ENCODE measurements at regions not wholly inside any gene's neighbourhood (a gene's known extent, or its start where the extent isn't known, plus 50 kb on each side); places are given as distances from the start of the nearest gene placed in this dataset.

DNA sequence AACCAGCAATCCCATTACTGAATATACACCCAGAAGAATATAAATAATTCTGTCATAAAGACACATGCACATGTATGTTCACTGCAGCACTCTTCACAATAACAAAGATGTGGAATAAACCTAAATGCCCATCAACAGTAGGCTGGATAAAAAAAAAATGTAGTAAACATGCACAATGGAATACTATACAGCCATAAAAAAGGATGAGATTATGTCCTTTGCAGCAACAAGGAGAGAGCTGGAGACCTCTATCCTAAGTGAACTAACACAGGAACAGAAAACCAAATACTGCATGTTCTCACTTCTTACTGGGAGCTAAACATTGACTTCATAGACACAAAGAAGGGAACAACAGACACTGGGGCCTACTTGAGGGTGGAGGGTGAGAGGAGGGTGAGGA lies 2067.7 kb downstream of the ARAP2 start:
- no peaks in the 10 kb centered on the region for H3K27me3 ChIP-seq (ENCODE audit: control insufficient read depth, insufficient read depth, low read length)
- peaks cover 19% of the 10 kb centered on the region for H3K4me1 ChIP-seq (ENCODE audit: control insufficient read depth, insufficient read depth, low read length)
- no peak overlapping the region for H3K9ac ChIP-seq (ENCODE audit: low read depth, low read length)
- H3K4me3 ChIP-seq (ENCODE audit: low read length) = no peak overlapping the region
- no peak overlapping the region for H3K4me2 ChIP-seq (ENCODE audit: low read length)
- H3K9me3 ChIP-seq (replicated peaks; ENCODE audit: low read length) = no peaks in the 10 kb centered on the region
- H3K36me3 ChIP-seq (ENCODE audit: insufficient read depth, low read length) = no peaks in the 10 kb centered on the region

DNA sequence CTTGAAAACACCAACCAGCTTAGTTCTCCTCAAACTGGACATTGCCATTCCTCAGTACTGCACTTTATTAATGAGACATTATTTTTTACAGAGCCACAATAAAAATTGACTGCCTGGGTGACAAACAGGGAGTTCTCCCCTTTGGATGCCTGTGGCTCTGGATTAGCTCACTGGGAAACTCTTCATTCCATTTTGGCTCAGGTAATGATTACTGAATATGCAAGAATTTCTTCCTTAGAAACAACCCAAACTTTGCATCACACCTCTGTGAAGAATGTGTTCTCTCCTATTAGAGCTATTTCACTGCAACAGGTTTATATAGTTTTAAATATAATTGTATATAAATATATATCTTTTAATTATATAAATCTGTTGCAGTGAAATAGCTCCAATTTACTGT lies 2065.8 kb downstream of the ARAP2 start:
- Histone ChIP-seq H3K27me3 (ENCODE audit: control insufficient read depth, insufficient read depth, low read length) (no peaks in the 10 kb centered on the region), H3K36me3 (ENCODE audit: insufficient read depth, low read length) (no peaks in the 10 kb centered on the region), H3K4me1 (ENCODE audit: control insufficient read depth, insufficient read depth, low read length) (peaks cover 26% of the 10 kb centered on the region), H3K4me2 (ENCODE audit: low read length) (no peak overlapping the region), H3K4me3 (ENCODE audit: low read length) (no peak overlapping the region), H3K9me3 (replicated peaks; ENCODE audit: low read length) (no peaks in the 10 kb centered on the region), H3K9ac (ENCODE audit: low read depth, low read length) (no peak overlapping the region)

DNA sequence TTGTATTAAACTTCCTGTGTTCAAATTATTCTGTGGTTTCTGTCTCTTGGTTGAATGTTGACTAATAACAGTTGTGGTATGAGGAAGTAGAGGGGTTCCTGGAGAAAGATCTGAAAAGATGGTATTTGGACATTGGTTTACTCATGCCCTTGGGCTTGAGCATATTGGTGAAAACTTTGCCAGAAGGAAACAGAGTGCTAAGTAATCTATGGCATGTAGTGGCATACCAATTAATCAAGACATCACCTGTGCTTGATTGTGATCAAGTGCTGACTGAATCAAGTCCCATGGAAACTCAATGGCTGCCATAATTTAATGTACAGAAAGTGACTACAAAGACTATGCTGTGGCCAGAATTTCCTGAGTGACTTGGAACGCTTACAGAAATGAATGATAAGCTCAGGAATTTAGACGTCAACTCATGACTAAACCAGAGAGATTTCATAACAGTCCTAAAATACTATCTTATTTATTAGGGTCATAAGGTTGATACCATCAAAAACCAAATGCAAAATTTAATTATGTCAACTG lies 2062.9 kb downstream of the ARAP2 start:
- Histone ChIP-seq H3K27me3 (ENCODE audit: control insufficient read depth, insufficient read depth, low read length) (no peaks in the 10 kb centered on the region), H3K36me3 (ENCODE audit: insufficient read depth, low read length) (no peaks in the 10 kb centered on the region), H3K4me1 (ENCODE audit: control insufficient read depth, insufficient read depth, low read length) (peaks cover 26% of the 10 kb centered on the region), H3K9ac (ENCODE audit: low read depth, low read length) (peak overlapping the region; percentile 64), H3K4me2 (ENCODE audit: low read length) (peak overlapping the region; percentile 60), H3K4me3 (ENCODE audit: low read length) (no peak overlapping the region), H3K9me3 (replicated peaks; ENCODE audit: low read length) (no peaks in the 10 kb centered on the region)

DNA sequence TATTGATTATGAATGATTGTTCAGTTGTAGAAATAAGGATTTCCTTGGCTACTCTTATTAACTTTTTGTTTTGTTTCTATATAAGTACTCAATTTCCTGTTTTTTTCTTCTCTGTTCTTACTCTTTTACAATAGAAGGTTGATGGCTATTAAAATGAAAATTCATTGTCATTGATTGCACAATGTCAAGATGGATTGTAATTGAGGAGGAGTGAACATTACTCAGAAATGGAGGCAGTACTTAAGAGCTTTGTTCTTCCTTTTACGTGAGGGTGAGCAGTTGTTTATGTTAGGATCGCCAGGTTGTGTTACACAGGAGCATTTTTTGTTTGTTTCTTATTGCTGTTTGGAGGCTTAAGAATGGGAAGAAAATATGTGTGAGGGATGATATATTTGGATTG lies 2062.4 kb downstream of the ARAP2 start:
- Histone ChIP-seq H3K9ac (ENCODE audit: low read depth, low read length) (peak overlapping the region; percentile 64), H3K9me3 (replicated peaks; ENCODE audit: low read length) (no peaks in the 10 kb centered on the region), H3K4me2 (ENCODE audit: low read length) (peak overlapping the region; percentile 60), H3K36me3 (ENCODE audit: insufficient read depth, low read length) (no peaks in the 10 kb centered on the region), H3K27me3 (ENCODE audit: control insufficient read depth, insufficient read depth, low read length) (no peaks in the 10 kb centered on the region), H3K4me1 (ENCODE audit: control insufficient read depth, insufficient read depth, low read length) (peaks cover 26% of the 10 kb centered on the region), H3K4me3 (ENCODE audit: low read length) (no peak overlapping the region)

DNA sequence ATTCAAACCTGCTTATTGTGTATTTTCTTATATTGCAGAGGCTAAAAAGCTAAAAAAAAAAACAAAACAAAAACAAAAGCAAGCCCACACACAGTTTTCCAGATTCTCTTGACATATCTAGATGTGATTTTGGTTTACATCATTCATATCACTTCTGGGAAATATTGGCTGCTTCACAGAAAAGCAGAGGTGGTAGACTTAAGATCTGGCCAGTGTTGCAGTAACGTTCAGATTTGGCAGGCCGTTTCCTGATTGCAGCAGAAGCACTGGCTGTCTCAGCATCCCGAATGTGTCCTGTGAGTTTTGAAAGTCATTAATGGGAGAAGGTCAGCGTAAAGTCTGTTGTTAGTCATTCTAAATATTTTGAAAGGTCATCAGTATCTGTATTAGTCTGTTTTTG lies 2062.0 kb downstream of the ARAP2 start:
- Histone ChIP-seq H3K9me3 (replicated peaks; ENCODE audit: low read length) (no peaks in the 10 kb centered on the region), H3K4me2 (ENCODE audit: low read length) (peak overlapping the region; percentile 60), H3K36me3 (ENCODE audit: insufficient read depth, low read length) (no peaks in the 10 kb centered on the region), H3K9ac (ENCODE audit: low read depth, low read length) (peak overlapping the region; percentile 64), H3K27me3 (ENCODE audit: control insufficient read depth, insufficient read depth, low read length) (no peaks in the 10 kb centered on the region), H3K4me3 (ENCODE audit: low read length) (no peak overlapping the region), H3K4me1 (ENCODE audit: control insufficient read depth, insufficient read depth, low read length) (peaks cover 26% of the 10 kb centered on the region)

GRCh38 chr4:34183926-34184325 lies 2060.4 kb downstream of the ARAP2 start:
- H3K27me3 ChIP-seq (ENCODE audit: control insufficient read depth, insufficient read depth, low read length) = no peaks in the 10 kb centered on the region
- H3K4me1 ChIP-seq (ENCODE audit: control insufficient read depth, insufficient read depth, low read length) = peaks cover 26% of the 10 kb centered on the region
- H3K36me3 ChIP-seq (ENCODE audit: insufficient read depth, low read length) = no peaks in the 10 kb centered on the region
- H3K9ac ChIP-seq (ENCODE audit: low read depth, low read length) = no peak overlapping the region
- H3K4me2 ChIP-seq (ENCODE audit: low read length) = no peak overlapping the region
- no peaks in the 10 kb centered on the region for H3K9me3 ChIP-seq (replicated peaks; ENCODE audit: low read length)
- no peak overlapping the region for H3K4me3 ChIP-seq (ENCODE audit: low read length)

DNA sequence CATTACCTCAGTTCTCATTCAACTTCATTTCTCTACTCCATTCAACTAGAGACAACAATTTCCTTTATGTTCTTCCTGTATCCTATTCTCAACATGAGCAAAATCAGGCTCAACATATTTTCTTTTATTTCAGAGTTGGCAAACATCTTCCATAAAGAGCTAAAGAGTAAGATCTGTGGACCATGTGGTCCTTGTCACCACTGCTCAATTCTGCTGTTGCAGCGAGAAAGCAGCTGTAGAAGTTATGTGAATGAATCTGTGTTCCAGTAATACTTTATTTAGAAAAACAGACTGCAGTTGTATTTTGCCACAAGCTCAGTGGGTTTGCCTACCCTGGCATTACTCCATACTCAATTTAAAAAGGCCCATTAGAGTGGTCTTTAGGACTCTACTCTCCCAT lies 2057.3 kb downstream of the ARAP2 start:
- no peak overlapping the region for H3K4me2 ChIP-seq (ENCODE audit: low read length)
- no peak overlapping the region for H3K4me3 ChIP-seq (ENCODE audit: low read length)
- peaks cover 4% of the 10 kb centered on the region for H3K4me1 ChIP-seq (ENCODE audit: control insufficient read depth, insufficient read depth, low read length)
- no peaks in the 10 kb centered on the region for H3K27me3 ChIP-seq (ENCODE audit: control insufficient read depth, insufficient read depth, low read length)
- no peaks in the 10 kb centered on the region for H3K36me3 ChIP-seq (ENCODE audit: insufficient read depth, low read length)
- no peak overlapping the region for H3K9ac ChIP-seq (ENCODE audit: low read depth, low read length)
- no peaks in the 10 kb centered on the region for H3K9me3 ChIP-seq (replicated peaks; ENCODE audit: low read length)

DNA sequence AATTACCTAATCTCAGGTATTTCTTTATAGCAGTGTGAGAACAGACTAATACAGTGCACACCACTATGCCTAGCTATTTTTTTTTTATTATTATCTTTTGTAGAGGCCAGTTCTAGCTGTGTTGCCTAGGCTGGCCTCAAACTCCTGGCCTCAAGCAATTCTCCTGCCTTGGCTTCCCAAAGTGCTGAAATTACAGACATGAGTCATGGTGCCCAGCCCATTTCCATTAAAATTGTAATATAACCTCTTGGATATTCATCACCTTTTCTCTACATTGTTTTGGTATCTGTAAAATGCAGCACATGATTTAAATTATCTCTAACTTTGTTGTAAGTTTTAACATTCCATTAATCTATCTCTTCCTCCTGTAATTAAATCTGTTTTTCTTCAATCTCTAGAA lies 2052.9 kb downstream of the ARAP2 start:
- H3K4me2 ChIP-seq (ENCODE audit: low read length) = no peak overlapping the region
- no peaks in the 10 kb centered on the region for H3K36me3 ChIP-seq (ENCODE audit: insufficient read depth, low read length)
- no peak overlapping the region for H3K9ac ChIP-seq (ENCODE audit: low read depth, low read length)
- H3K27me3 ChIP-seq (ENCODE audit: control insufficient read depth, insufficient read depth, low read length) = no peaks in the 10 kb centered on the region
- no peaks in the 10 kb centered on the region for H3K9me3 ChIP-seq (replicated peaks; ENCODE audit: low read length)
- no peak overlapping the region for H3K4me3 ChIP-seq (ENCODE audit: low read length)
- peaks cover 9% of the 10 kb centered on the region for H3K4me1 ChIP-seq (ENCODE audit: control insufficient read depth, insufficient read depth, low read length)

DNA sequence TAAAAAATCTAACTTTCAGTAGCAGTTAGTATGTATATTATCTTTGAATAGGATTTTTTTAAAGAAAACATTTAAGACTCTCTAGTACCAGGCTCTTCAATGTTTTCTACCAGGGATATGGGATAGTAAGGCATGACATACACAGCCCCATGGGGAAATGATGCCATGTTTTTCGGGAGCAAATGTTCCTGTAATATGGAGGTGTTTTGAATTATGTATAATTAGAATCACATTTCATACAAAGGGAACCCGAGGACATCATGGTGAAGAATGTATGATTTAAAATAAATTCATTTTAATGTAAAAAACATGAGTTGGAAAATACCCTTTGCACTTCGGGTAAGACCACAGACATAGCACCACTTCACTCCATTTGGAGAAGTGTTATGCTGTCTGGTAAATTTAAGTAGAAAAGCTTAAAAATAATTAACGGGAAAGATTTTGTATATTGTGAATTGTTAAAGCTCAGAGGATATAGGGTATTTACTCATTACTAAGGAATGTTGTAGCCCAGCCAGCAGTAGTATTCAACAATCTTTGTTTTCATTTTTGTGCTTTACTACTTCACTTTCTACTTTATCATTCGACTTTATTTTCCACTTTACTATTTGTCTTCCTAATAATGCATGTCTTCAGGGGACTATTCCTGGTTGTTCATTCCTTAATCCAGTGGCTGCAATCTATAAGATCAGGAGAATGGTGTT lies 2050.7 kb downstream of the ARAP2 start:
- H3K4me2 ChIP-seq (ENCODE audit: low read length) = no peak overlapping the region
- no peak overlapping the region for H3K9ac ChIP-seq (ENCODE audit: low read depth, low read length)
- H3K27me3 ChIP-seq (ENCODE audit: control insufficient read depth, insufficient read depth, low read length) = no peaks in the 10 kb centered on the region
- no peaks in the 10 kb centered on the region for H3K36me3 ChIP-seq (ENCODE audit: insufficient read depth, low read length)
- H3K4me1 ChIP-seq (ENCODE audit: control insufficient read depth, insufficient read depth, low read length) = peaks cover 9% of the 10 kb centered on the region
- no peaks in the 10 kb centered on the region for H3K9me3 ChIP-seq (replicated peaks; ENCODE audit: low read length)
- no peak overlapping the region for H3K4me3 ChIP-seq (ENCODE audit: low read length)

GRCh38 chr4:34194585-34194984 lies 2049.7 kb downstream of the ARAP2 start:
- Histone ChIP-seq H3K27me3 (ENCODE audit: control insufficient read depth, insufficient read depth, low read length) (no peaks in the 10 kb centered on the region), H3K36me3 (ENCODE audit: insufficient read depth, low read length) (no peaks in the 10 kb centered on the region)

DNA sequence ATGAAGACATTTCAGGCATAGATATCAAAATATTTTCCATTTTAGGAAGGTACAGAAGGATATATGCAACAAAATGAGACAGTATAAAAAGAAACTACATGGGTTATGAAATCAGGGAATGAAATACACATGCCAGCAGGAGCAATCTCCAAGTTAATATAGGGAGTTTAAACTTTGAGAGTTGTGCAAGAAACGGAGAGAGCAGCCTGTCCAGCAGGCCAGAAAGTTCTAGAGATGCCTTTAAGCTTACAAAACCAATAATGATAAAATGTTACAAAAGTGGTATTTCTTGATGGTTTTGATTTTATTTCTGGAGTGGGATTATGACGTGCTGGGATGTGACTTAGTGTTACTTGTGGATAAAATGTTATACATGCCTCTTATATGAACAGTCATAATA lies 2047.9 kb downstream of the ARAP2 start:
- Histone ChIP-seq H3K4me2 (ENCODE audit: low read length) (no peak overlapping the region), H3K9me3 (replicated peaks; ENCODE audit: low read length) (no peaks in the 10 kb centered on the region)

More at GRCh38 chr4:34194585-34194984, 2049.7 kb downstream of the ARAP2 start:
- no peak overlapping the region for H3K4me2 ChIP-seq (ENCODE audit: low read length)
- no peaks in the 10 kb centered on the region for H3K9me3 ChIP-seq (replicated peaks; ENCODE audit: low read length)
- H3K4me1 ChIP-seq (ENCODE audit: control insufficient read depth, insufficient read depth, low read length) = peaks cover 9% of the 10 kb centered on the region
- no peak overlapping the region for H3K9ac ChIP-seq (ENCODE audit: low read depth, low read length)
- no peak overlapping the region for H3K4me3 ChIP-seq (ENCODE audit: low read length)

DNA sequence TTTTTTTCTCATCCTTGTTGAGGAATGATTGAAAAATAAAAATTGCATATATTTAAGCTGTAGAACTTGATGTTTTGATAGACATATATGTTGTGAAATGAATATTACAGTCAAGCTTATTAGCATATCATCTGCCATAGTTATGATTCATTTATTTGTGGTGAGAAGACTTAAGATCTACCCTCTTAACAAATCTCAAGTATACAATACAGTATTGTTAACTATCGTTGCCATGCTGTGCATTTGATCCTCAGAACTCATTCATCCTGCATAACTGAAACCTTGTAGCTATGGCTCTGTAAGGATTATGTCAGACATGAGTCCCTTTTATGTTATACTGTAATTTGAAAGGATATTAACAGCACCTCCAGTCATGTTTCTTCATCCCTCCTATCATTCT lies 2045.3 kb downstream of the ARAP2 start:
- H3K4me2 ChIP-seq (ENCODE audit: low read length) = no peak overlapping the region
- no peak overlapping the region for H3K9ac ChIP-seq (ENCODE audit: low read depth, low read length)
- H3K4me1 ChIP-seq (ENCODE audit: control insufficient read depth, insufficient read depth, low read length) = peaks cover 4% of the 10 kb centered on the region
- no peaks in the 10 kb centered on the region for H3K27me3 ChIP-seq (ENCODE audit: control insufficient read depth, insufficient read depth, low read length)
- H3K36me3 ChIP-seq (ENCODE audit: insufficient read depth, low read length) = no peaks in the 10 kb centered on the region
- H3K4me3 ChIP-seq (ENCODE audit: low read length) = no peak overlapping the region
- no peaks in the 10 kb centered on the region for H3K9me3 ChIP-seq (replicated peaks; ENCODE audit: low read length)

More for the DNA sequence above, 2047.9 kb downstream of the ARAP2 start:
- Histone ChIP-seq H3K4me1 (ENCODE audit: control insufficient read depth, insufficient read depth, low read length) (peaks cover 9% of the 10 kb centered on the region), H3K27me3 (ENCODE audit: control insufficient read depth, insufficient read depth, low read length) (no peaks in the 10 kb centered on the region), H3K9ac (ENCODE audit: low read depth, low read length) (no peak overlapping the region), H3K36me3 (ENCODE audit: insufficient read depth, low read length) (no peaks in the 10 kb centered on the region), H3K4me3 (ENCODE audit: low read length) (no peak overlapping the region)
